HG03103 (cell line): ENCODE measurements at regions not wholly inside any gene's neighbourhood (a gene's known extent, or its start where the extent isn't known, plus 50 kb on each side); places are given as distances from the start of the nearest gene placed in this dataset.
A peak's percentile ranks its signal among the peaks of the same experiment; 100 is the strongest.
"Not testable (repeated sequence)": the region's sequence is repeated elsewhere in the genome, so short reads cannot be mapped to it uniquely, and the experiment has no call there.

Experiments used
- ATAC-seq: cut with Tn5 transposase; IDR thresholded peaks from one replicate; pipeline ENCODE4 v1.9.1; 2021; ENCODE audit warnings: low read depth; ENCODE audit not compliant: unreplicated experiment

DNA sequence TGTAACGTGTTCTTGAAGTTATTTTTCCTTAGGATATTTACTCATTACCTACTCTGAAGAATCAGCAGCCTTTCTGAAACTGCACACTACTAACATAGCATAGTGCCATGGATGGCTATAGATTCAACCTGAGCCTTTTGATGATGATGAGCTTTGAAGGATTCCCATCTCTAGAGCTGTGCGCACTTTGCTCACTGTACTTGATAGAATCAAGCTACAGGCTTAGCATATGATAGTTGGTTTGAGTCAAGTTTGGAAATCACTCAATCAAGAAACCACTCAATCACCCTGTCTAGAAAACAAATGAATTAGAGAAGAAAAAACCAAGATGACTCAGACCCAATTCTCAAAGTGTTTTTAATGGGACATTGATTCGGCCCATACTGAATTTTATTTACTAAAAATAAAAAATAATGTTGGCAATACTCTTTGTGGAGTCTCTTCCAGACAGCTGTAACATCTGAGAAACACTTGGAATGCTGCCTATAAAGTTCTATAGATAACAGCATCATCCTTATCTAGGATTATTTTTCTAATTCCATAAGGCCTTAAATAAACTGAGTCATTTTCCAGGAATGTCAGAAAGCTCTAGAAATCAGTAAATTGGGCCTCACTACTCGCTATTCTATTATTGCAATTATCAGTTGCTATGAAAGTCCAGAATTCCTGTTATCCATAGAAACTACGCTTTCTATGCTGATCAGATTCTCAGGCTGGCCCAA is 259.0 kb upstream of the ERBB4 start:
- ATAC-seq = no peak

DNA sequence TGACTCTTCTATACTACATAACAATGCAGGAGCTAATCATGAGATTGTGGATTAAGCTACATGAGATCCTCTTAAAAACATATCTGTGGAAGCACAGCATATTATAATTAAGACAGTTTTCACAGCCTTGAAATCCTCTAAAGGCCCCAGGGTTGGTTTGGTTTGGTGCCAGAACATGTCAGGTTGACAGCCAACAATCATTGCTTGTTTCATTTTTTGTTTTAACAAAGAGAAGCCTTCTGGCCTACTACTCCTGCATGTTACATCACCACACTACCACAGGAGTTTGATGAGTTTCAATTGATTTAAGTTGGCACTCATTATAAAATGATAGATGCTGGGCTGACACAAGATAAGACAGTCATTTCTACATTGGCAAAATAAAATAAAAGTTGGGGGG is 255.9 kb upstream of the ERBB4 start:
- no peak for ATAC-seq

DNA sequence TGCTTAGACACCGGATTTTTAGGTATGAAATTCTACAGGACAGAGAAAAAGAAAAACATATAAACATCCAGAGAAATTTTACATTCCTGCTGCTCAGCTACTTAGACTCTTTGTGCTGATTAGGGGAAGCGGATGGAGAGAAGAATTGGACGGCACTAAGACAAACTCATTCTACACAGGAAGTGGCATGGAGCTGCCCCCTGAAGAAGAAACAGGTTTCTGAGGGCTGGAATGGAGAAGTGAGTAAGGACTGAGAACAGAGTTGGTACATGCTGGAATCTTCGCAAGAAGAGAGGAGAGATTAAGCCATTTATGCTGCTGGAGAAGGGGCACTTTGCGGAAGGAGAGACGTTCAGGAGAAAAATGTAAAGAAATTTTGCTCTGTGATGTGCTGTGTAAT is 253.0 kb upstream of the ERBB4 start:
- ATAC-seq = no peak

DNA sequence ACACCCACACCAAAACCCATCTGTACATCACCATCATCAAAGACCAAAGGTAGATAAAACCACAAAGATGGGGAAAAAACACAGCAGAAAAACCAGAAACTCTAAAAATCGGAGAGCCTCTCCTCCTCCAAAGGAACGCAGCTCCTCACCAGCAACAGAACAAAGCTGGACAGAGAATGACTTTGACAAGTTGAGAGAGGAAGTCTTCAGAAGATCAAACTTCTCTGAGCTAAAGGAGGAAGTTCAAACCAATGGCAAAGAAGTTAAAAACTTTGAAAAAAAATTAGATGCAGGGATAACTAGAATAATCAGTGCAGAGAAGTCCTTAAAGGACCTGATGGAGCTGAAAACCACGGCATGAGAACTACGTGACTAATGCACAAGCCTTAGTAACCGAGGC is 247.5 kb upstream of the ERBB4 start:
- ATAC-seq = not testable (repeated sequence)

DNA sequence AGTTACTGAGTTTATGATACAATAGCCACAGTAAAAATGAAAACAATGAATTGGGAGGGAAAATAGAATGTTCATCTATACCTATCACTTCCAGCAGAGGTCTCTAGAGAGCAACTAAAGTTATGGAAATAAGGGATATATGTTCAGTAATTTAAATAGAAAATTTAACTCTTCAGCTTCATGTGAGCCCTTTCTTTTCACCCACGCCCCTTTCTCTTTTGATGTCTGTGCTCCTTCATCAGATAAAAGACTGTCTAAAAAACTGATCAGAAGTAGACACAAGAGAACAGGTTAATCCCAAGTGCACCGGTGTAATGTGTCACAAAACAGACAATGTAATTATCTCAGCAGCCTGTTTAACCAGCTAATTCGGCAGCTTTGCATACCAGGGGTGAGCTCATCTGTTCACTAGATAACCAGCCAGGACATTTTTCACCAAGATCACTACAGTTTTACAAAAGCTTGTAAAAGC is 238.5 kb upstream of the ERBB4 start:
- no peak for ATAC-seq

DNA sequence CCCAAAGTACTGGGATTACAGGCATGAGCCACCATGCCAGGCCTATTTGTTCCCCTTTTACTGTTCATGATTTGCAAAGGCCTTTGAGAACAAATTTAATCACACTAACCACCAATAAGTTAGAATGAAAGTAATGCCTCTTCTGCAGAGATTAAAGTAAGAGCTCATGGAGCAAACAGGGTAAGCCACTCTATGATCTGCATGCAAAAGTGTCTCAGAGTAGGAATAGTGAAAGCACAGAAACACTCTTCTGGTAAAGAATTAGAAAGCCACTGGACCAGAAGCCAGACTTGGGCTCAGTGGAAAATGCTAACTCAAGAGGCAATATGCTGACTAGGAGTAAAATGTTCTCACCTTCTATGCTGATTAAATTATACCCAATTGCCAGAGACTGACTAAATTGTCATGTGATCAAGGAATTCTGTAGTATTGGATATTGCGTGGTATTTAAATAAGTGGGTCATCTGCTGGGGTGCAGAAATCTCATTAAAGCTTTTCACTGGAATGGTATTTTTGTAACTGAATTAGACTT is 235.3 kb upstream of the ERBB4 start:
- ATAC-seq = no peak

DNA sequence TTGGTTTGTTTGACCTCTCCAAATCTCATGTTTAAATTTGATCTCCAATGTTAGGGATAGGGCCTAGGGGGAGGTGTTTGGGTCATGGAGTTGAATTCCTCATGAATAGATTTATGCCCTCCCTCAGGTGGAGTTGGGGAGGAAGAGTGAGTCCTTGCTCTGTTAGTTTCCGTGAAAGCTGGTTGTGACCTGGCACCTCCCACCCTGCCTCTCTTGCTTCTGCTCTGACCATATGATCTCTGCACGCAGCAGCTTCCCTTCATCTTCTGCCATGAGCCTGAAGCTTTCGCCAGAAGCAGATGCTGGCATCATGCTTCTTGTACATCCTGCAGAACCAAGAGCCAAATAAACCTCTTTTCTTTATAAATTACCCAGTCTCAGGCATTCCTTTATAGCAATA is 231.6 kb upstream of the ERBB4 start:
- ATAC-seq = no peak

DNA sequence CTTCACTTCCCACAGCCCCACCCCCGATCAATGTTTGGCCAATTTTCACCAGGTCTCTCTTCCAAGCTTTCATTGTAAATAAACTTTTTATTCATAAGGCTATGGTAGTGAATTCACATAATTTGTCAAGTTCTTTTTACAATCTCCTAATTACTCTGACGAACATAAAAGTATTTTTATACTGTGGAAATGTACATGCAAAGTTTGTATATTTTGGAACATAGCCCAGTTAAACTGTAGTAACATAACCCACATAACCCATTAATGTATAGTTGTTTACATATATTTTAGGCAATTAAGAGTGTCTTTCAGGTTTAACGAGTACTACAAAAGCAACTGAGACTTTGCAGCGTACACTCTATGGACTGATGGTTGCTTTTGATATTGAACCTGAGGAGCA is 228.3 kb upstream of the ERBB4 start:
- no peak for ATAC-seq

DNA sequence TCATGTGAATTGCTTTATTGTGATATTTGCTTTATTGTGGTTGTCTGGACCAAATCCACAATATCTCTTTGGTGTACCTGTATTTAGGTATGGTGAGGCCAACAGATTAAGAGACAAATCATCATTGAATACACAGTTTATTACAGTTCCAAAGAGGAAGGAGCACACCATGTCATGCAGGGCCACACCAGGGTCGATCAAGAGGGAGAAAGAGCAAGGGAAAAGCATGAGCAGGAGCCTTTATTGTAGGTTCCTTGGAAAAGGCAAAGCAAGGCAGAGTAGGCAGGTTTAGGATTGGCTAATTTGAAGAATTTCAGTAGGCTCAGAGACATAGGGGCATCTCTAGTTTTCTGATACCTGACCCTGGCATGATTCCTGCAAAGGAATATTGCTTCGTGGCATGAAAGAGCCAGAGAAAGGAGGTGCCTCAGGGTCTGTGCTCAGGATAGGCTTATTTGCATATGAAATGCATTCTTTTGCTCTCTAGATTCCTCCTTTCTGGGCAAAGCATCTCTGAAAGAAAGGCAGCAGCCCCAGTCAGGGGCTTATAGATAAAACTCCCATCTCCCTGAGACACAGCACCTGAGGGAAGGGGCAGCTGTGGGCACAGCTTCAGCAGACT is 214.2 kb upstream of the ERBB4 start:
- no peak for ATAC-seq

DNA sequence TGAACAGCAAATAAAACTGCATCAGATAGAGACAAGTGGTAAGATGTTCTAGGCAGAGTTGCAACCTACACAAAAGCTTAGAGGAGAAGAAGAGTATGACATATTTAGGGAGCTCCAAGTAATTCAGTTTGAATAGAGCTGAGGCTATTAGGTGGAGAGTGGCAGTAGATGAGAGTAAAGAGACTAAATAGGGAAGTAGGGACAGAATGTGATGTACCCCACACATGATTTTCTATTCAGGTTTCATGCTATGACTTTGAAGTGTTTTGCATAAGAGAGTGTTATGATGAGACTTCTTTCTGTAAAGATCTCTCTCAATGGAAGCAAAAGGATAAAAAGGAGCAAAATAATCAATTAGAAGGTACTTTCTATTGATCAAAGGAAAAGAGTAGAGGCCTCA is 206.8 kb upstream of the ERBB4 start:
- peak; percentile 89 for ATAC-seq

DNA sequence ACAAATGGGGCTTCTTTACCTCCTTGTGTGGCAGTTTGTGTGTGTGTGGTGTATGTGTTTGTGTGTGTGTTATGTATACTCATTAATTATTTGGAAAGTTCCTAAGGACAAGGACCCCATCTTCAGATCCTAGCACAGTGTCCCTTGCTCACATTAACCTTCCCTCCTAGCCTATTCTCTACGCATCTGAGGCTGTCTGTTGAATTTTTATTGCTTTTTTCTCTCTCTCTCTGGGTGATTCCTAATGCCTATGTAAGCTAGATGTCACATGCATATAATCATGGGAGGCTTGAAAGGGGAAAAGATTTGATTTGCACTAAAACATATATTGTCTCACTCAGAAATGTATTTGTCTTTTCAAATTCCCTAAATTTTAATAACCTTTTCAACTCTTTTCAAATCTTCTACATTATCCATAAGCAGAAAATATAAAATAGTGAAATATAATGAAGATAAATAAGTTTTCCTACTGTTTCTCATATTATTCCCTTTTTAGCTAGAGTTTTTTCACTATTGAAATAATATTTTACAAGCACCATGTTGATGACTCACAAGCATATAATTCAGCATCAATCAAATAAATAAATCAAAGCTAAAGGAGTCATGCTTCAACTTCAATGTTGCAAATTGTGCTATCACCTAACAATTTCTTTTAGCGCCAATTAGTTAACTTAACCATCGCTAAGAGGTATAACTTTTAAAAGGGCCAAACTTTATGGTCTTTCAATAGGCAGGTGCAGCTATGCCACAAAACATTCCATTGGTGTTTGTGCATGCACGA is 199.0 kb upstream of the ERBB4 start:
- no peak for ATAC-seq

DNA sequence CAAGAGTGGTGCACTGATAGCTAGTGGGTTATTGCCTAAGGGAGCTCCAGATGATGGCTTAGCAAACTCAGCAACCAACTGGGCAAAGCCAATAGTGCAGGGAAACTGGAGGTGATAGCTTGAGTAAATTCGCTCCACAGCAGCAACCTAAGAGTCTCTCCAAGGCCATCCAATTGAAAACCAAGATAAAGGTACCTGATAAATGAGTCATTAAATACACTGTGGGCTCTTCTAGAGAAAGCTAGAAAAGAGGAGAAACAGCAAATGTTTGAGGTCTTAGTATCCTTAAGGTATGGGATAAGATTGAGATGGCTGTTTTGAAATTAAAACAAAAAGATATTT is 197.8 kb upstream of the ERBB4 start:
- ATAC-seq = no peak

DNA sequence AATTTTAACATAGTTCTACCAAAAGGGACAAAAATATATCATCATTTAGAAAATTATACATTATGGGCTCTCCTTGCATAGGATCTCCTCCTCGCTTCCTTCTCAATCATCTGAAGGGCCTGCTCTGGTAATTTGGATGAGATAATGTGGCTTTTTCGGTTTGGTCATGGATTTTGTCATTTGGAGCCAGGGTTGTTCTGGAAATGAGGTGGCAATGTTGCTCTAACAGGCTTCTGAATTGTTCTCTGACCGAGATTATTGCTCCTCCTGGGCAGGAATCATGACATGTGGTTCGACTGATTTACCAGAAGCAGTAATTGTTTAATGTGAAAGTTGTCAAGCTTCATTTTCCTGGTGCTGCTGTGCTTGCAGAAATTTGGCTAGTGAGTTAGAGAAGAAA is 194.7 kb upstream of the ERBB4 start:
- ATAC-seq = peak; percentile 42

DNA sequence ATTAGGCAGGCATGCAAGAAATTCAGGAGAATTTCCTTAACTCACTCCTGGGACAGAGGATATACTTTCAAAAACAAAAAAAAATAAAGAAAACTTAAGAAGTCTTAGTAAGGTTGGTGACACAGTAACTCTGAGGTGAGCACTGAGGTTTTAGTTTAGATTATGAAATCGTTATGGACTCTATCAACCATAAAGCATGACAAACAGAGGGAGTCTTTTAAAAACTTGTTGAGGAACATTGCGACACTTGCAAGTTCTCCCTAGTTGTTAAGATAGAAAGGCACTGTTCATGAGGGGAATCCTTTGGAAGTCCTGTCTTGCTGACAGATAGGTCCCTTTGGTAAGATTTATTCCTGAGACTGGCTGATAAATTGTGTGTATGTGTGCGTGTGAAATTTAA is 194.3 kb upstream of the ERBB4 start:
- no peak for ATAC-seq

DNA sequence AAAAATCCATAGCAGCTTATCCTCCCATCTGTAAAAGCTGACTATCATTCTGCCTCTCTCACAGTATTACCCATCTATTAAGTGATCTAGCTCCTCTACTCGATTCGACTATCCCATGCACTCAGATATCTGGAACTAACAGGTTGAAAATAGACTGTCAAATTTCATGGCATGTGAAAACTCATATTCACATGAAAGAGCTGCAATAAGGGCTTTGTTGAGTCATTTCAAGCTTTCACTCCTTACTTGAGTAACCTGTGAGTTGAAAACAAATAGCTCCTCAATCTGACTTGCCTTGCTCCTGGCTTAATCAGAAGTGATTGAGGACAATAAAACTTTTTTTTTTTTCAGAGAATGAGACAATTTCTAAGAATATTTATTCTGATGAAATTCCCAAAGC is 192.4 kb upstream of the ERBB4 start:
- peak; percentile 77 for ATAC-seq

DNA sequence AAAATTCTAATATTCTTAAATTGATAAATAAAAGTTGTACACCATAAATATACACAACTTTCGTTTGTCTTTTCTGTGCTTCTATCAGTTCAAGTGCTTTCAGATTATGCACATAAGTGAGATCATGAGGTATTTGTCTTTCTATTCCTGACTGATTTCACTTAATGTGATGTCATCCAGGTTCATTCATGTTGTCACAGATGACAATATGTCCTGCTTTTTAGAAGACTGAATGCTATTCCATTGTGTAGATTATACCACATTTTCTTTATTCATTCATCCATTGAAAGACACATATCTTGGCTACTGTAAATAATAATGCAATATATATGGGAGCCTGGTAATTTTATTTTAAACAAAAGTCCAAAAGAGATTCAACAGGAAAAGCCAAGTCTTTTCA is 190.1 kb upstream of the ERBB4 start:
- no peak for ATAC-seq

DNA sequence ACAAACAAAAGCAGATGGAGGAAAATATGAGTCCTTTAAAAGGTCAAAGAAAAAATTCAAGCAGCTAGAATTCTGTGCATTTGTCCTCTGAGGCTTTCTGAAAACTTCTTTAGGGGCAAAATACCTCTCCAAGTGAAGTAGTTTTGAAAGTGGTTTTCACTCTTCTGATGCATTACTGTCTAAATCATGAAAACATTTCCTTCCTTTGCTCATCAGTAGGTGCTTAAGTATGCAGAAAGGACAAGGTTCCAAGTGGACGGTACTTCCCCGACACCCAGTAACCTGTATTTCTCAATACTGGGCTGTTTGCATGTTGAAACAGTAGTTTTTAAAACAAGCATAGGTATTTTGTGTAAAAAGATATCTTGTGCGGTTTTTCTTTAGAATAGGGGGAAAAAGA is 189.1 kb upstream of the ERBB4 start:
- peak; percentile 42 for ATAC-seq

DNA sequence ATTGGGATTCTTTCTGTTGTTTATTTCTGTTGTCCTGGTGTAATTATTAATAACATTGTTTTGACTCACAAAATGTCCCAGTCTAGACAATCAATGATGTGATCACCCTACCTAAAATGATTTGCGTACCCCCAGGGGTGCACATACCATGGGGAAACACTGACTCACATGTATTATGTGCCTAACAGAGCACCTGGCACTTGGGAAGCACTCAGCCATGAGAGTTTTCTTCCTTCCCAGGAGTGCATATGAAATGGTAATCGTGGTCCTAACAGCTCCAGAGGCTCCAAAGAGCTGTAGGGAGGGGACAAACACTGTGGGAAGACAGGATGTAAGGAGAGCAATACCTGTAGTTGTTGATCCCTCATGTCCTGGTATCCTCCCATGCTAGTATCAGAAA is 187.8 kb upstream of the ERBB4 start:
- ATAC-seq = no peak

DNA sequence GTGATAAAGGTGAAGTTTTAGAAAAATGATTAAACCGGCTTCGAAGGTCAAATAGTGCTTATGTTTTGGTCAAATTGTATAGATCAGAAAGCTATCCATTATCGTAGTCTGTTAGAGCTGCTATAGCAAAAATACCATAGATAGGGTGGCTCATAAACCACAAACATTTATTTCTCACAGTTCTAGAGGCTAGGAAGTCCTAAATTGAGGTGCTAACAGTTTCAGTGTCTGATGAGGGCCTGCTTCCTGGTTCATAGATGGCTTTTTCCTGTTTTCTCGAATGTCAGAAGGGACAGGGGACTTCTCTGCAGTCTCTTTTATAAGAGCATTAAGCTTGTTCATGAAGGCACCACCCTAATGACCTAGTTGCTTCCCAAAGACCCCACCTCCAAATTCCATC is 186.6 kb upstream of the ERBB4 start:
- ATAC-seq = no peak

DNA sequence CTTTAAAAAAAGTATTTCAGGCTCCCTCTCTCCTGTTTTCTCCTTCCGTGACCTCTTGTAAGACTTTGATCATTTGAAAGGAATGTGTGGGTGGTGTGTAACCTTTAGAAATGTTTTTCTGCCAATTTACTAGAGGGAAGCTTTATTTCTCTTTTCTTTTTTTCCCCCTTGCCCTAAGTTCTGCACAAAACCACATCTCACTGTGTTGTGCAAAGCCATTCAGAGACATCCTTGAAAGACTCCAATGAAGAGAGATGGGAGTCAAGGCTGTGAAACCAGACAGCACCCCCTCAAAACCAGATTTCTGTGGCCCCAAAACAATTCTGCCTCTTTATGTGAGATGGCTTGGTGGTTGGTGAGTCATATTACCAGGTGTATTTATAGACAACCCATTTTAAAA is 184.6 kb upstream of the ERBB4 start:
- no peak for ATAC-seq

DNA sequence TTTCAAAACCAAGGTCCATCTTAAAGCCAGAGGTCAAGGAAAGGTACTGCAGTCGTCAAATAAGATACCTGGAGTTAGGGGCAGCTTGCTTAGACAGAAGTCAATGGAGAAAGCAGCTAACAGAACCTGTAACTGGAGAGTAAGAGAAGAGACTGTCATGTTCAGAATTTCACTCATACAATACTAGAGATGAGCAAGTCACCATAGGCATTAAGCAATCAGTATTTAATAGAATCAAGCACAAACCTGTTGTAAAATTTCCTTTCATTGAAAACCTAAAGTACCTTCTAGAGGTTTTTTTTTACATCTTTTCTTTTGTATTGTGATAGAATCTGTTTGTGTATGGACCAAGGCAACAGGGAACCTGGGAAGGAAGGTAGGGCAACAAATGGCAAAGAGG is 183.4 kb upstream of the ERBB4 start:
- no peak for ATAC-seq

DNA sequence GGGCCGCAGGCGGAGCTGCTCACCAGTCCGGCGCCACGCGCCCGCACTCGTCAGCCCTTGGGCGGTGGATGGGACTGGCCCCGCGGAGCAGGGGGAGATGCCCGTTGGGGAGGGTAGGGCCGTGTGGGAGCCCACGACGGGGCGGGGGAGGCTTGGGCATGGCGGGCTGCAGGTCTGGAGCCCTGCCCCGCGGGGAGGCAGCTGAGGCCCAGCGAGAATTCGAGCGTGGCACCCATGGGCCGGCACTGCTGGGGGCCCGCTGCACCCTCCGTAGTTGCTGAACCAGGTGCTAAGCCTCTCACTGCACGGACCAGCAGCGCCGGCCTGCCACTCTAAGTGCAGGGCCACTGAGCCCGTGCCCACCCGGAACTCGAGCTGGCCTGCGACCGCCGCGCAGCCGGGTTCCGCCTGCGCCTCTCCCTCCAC is 182.4 kb upstream of the ERBB4 start:
- no peak for ATAC-seq
